MV-4-11 (cell line): ENCODE measurements at regions not wholly inside any gene's neighbourhood (a gene's known extent, or its start where the extent isn't known, plus 50 kb on each side); places are given as distances from the start of the nearest gene placed in this dataset.
"Not testable (repeated sequence)": the region's sequence is repeated elsewhere in the genome, so short reads cannot be mapped to it uniquely, and the experiment has no call there.

Source experiments
- DNase-seq: peaks from one replicate; lab custom pipeline; 2025; lab: John Stamatoyannopoulos, UW

DNA sequence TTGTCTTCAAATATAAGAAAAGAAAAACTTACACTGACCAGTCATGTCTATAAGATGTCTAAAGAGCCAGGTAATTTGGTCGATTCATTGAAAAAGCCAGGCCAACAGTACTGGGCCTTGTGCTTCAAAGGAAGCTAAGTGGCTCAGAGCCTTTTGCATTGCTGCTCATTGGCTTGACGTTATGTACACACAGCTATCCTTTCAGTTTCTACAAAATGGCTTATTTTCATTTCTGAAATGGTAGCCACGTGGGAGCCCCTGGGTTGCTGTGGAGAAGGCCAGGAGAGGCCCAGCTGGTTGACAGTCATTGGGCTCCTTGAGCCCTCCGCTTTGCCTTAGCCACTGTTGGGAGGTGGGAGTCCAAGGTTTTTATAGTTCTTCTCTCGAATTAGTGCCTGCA lies 199.1 kb upstream of the CXorf66 start:
- DNase-seq: no peak

DNA sequence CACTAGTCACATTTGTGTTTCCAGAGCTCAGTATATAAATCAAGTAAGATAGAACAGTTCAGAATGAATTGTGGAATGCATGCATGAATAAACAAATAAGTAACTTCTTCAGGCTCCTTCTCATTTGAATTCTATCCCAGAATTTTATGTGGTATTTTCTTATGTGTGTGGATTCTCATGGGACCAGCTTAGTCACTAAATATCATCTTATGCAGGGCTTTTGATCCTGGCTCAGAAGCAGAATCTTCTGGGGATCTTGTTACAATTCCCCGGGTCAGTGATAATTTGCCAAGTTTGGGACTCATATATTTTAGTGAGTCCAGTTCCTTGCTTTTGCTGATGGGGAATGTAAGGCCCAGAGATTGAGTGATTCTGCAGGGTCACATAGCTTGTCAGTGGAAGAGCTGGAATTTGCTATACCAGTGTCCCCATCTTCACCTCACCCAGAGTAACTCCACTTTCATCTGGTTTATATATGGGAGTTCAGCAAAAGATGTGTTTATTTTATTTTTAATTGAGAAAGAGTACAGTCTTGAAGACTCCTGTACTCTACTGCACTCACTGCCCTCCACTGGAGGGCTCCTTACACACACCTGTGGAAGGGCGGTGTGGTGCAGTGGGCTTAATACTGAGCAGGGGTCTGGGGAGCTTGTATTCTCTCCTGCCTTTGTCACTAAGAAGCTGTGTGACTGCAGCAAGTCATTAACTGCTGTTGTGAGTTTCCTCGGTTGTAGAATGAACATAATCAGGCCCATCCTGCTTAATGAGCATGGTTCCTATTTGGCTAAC lies 198.2 kb upstream of the CXorf66 start:
- no peak for DNase-seq

DNA sequence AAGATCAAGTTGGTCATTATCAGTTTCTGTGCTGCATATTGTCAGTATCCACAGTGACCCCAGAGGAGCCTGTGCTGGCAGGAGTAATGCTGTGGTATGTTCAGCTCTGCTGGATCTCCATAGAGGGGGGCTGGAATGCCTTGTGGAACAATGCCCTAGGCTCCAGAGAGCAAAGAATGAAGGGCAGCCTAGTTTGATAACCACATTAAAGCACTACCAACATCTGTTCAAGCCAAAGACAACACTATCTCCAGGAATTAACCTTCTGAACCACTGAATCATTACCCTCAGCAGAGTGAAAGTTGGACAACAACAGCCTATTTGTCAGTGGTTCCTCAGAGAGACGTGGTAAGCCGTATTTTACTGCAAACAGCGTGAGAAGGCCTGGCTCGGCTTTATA lies 192.3 kb upstream of the CXorf66 start:
- no peak for DNase-seq

DNA sequence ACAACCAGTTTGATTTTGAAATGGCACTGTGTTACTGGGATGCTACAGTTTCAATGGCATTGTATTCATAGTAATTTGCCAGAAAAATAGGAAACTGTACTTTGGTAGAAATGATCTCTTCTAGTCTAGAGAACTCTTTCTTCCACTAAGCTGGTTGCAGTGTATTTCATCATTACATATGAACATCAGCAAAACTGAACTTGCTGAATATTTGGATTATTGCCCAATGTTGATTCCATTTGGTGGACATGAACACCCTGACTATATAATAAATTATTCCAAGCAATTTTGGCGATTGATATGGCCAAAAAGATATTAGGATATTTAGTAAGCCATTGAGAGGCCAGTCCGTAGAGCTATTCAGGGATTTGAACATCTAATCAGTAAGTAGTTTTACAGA lies 191.8 kb upstream of the CXorf66 start:
- DNase-seq: no peak

DNA sequence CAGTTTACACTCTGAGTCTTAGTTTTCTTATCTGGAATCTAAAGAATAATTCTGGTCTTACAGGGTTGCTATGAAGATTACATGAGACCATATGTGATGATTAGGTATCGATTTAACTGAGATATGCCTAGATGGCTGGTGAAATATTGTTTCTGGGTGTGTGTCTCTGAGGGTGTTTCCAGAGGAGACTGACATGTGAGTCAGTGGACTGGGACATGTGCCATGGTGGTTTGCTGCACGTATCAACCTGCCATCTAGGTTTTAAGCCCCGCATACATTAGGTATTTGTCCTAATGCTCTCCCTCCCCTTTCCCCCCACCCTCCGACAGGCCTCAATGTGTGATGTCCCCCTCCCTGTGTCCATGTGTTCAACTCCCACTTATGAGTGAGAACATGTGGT lies 186.0 kb upstream of the CXorf66 start:
- DNase-seq: no peak

DNA sequence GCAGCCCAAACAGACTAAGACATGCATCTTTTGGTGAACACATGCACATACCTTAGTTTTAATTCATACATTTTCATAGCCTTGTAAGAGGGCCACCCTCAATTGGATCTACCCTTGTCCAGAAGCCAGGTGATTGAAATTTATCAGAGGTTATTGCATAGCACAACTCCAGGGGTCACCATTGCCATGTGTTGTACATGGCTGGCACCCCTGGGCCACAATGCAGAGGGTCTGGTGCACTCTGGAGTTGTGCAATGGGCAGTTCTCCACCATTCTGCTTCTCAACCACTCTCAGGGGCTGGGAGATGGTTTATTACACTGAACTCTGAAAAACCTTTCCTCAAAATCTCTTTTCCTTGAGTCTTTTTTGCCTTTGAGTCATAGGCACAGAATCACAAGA lies 184.4 kb upstream of the CXorf66 start:
- DNase-seq: no peak

DNA sequence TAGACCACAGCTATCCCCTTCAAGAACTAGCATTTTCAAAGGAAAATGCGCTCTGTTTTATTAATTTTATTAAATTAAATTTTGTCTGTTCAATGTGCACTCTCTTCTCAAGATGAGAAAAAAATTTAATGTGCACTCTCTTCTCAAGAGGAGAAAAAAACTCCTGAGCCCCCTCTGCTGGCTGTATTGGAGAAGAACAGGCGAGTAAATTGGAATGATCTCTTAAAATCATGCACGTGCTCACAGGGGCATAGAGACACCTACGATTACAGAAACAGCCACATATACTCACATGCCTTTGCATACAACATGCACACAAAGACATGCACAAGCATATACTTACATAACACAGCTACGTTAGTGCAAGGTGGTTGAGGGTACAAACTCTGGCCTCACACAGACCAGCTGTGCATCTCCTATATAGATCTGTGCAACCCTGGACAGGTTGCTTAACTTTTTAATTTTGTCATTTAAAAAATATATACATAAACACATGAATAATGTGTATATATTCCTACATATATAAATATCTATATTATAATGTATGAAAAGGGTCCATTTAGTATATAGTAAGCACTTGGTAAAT lies 176.2 kb upstream of the CXorf66 start:
- DNase-seq: peak; percentile 1

DNA sequence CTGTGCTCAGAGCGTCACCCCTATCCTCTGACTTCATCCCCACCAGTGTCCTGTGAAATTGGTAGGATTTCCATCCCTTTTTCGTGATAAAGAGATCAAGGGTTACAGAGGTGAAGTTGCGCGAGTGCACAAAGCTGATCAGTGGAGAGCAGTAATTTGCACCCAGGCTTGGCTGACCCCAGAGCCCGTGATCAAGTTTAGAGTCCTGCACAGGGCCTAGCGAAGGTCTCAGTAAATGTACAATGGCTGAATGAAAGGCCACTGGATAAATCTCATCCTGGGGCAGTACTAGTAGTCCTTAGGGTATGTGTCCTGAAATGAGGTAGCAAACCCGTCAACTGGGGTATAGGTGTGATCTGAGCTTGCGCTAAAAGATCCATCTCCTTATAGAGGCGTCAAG lies 173.2 kb upstream of the CXorf66 start:
- not testable (repeated sequence) for DNase-seq

DNA sequence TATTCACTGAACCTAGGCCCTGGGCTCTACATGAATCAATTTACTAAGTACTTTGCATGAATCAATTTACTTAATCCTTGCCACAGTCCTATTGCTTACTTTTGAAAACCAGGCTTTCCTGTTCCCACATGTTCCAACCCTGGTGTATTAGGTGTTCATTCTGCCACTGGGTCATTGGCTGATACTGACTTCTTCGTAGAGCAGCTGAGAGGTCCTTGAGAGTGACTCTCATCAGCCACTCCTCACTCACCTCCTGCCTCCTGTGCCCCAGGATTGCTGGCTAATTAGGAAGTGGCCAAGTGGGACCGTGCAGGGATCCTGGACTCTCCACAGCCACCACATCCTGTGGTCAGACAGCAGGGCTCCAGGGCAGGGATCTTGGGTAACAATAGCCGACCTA lies 172.7 kb upstream of the CXorf66 start:
- not testable (repeated sequence) for DNase-seq

DNA sequence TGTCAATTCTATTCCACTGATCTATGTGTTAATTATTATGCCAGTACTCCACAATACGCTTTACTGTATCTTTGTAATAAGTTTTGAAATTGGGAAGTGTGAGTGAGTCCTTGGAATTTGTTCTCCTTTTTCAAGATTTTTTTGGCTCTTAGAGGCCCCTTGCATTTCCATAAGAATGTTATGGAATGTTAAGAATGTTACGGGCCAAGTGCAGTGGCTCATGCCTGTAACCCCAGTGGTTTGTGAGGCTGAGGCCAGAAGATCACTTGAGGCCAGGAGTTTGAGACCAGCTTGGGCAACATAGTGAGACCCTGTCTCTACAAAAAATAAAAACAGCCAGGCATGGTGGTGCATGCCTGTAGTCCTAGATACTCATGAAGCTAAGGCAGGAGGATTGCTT lies 167.6 kb upstream of the CXorf66 start:
- DNase-seq: no peak

DNA sequence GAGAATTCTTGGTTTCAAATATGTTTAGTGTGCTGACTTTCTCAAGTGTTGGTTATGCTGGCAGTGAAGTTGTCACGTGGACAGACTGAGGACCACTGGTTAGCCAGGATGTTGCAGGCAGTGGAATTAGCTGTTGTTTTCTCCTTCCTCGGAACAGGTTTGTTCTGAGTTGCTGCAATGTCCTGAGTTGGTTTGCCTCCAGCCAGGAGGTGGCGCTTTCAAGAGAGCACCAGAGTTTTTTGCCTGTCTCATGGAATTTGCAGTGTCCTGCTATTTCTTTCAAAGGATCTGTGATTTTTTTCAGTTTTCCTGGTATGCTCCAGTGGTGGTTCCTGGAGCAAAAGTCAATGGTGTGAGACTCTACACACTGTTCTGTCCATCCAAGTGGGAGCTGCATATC lies 158.1 kb upstream of the CXorf66 start:
- no peak for DNase-seq

DNA sequence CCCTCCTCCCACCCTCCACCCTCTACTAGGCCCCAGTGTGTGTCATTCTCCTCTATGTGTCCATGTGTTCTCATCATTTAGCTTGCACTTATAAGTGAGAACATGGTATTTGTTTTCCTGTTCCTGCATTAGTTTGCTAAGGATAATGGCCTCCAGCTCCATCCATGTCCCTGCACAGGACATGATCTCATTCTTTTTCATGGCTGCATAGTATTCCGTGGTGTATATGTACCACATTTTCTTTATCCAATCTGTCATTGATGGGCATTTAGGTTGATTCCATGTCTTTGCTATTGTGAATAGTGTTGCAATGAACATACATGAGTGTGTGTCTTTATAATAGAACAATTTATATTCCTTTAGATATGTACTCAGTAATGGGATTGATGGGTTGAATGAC lies 148.7 kb upstream of the CXorf66 start:
- DNase-seq: not testable (repeated sequence)

DNA sequence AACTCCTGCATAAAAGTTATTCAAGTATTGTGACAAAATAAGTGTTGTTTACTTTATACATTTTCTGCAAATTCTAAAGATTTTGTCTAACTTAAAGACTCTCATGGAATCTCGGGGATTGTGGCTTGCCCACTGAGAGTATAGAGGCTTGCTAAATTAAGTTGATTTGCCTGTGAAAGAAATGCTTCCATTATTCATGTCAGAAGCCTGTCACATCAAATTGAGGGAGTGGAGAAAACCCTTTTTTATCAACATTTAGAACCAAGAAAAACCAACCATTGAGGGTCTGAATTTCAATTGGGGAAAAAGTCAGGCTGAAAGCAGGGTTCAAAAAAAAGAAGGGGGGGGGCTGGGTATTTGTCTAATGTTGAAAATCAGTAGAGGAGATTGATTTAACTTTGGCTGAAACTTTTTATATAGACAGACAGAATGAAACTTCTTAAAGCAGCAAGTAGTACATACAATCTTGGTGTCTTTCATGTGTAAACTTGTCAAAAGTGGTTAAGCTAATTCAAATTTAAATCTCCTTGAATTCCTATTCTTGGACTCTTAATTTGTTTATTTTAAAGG lies 144.8 kb upstream of the CXorf66 start:
- no peak for DNase-seq

DNA sequence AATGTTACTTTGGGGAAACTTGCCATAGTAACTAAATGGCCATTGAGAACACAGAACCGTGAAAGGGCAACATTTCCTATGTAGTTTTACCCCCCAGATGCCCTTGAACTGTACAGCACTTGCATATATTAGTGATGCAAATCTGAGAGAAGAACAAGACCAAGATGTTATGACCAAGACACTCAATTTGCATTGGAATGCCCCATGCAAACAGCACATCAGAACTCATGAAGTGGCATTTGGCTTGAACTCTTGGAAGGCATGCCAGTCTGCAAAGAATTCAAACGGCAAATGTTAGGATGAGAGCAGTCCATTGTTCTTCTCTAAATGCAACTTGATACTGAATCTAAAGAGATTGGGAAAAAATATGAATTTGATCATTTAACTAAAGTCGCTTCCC lies 139.4 kb upstream of the CXorf66 start:
- DNase-seq: no peak

DNA sequence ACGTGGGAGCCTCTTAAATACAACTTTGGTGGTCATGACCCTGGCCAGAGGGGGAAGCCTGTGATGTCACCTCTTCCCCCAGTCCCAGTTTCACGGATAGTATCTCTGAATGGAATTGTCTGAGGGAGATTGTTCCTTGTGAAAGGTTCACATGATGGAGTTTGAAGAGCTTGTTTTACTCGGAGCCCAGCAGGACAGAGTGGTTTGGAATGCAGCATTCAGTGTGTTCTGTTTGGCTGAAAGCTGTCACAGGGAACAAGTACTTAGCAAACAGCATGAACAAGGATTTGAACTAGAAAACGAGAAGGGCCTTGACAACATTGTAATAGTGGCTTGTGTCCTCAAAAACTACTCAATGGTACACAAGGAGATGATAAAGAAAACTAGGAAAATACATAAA lies 133.9 kb upstream of the CXorf66 start:
- no peak for DNase-seq

DNA sequence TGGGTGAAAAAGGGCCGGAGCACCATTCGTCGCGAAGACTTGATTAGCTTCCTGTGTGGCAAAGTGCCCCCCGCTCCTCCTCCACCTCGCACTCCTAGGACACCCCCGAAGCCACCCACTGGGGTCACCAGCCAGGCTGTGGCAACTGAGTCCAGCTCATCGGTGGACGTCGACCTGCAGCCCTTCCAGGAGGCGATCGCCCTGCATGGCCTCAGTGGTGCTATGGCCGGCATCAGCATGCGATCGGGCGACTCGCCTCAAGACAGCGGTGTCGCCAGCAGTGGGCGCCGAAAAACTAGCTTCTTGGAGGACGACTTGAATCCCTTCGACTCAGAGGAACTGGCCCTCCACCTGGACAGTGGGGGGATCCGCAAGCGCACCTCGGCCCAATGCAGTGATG lies 126.8 kb upstream of the CXorf66 start:
- DNase-seq: no peak

DNA sequence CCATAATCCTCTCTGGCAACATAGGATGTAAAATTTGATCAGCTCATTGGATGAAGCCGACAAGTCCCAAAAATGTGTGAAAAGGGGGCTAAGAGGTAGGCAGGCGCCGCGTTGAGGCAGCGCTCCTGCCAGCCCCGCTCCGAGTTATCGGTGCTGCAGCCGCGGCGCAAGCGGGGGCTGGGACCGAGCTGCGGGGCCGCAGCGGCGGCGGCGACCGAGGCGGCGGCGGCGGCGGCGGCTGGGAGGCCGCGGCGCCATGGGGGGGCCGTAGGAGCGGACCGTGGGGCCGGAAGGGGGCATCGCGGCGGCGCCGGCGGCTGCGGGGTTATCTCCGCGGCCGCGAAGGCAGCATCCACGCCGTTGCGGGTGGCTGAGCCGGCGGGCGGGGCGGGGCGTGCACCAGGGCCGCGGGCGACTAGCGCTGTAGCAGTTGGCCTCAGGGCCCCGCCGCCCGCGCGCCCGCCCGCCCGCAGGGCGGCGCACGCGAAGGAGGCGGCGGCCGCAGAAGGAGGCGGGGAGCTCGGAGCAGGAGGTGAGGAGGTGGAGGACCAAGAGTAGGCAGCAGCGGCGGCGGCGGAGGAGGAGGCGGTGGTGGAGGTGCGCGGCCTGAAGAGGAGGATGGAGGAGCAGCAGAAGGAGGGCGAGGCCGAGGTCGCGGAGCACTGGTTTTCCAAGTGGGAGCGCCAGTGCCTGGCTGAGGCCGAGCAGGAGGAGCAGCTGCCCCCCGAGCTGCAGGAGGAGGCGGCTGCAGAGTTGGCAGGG lies 126.0 kb upstream of the CXorf66 start:
- no peak for DNase-seq

DNA sequence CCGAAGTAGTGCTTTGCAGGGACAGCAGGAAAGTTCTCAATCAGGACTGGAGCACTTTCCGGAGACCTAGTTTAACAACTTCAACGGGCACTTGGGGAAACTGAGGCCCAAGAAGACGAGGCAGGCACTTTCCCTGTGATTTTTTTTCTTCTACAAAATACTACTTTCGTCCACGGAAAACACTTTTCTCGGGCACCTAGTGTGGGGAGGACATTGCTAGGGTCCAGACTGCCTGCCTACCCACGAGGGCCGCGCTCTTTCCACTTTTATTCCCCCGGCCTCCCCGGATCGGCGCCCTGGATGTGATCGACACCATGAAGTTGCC lies 125.4 kb upstream of the CXorf66 start:
- no peak for DNase-seq

DNA sequence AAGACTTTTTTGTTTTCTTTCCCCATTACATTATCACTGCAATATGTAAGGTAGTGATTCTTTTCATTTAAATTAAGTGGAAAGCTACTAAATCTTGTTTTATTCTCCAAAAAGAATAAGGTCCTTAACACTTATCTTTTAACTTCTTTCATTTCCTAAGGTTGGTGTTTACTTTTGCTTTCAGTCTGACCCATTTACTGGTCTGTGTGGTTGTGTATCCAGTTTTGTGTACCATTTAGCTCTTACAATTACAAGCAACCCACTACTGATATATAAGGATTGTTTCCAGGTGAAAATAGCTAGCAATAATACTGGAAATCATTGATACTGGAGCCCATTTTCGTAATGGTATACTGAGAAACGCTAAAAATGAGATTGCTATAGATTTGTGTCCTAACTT lies 123.1 kb upstream of the CXorf66 start:
- DNase-seq: no peak

DNA sequence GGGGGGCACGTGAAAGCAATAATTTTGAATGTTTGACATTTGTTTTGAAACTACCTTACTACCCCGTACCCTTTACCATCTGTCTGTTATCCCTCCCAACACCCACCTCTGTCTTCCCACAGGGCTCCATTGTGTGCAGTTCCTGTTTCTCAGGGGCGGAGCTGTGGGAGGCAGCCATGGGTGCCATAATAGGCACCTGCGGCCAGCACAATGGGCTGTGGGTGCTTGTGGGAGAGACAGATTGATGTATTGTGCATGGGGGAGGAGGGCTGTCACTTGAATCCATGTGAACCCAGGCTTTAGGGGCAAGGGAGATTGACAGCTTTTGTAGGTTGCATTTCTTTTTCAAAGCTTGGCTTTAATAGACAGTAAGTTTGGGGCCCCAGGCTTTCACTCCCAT lies 122.6 kb upstream of the CXorf66 start:
- peak; percentile 0 for DNase-seq

DNA sequence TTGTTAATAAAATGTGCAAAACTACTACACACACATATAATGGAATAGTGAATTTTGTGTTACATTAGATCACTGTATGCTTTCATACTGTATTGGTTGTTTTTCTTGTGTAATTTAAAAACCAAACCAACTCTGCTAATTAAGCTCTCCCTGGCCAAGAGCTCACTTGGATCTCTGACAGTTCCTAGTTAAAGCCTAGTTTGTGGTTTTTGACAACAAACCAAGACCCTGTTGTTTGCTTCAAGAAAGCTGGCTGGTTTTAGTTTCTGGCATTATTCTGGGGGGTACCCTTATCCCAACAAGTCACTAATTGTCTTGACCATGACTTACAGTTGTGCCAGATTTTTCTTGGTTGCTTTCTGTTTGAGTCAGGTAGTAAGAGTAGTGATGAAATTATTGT lies 121.4 kb upstream of the CXorf66 start:
- DNase-seq: no peak

DNA sequence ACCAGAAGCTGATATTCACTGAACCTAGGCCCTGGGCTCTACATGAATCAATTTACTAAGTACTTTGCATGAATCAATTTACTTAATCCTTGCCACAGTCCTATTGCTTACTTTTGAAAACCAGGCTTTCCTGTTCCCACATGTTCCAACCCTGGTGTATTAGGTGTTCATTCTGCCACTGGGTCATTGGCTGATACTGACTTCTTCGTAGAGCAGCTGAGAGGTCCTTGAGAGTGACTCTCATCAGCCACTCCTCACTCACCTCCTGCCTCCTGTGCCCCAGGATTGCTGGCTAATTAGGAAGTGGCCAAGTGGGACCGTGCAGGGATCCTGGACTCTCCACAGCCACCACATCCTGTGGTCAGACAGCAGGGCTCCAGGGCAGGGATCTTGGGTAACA lies 109.5 kb upstream of the CXorf66 start:
- DNase-seq: not testable (repeated sequence)

DNA sequence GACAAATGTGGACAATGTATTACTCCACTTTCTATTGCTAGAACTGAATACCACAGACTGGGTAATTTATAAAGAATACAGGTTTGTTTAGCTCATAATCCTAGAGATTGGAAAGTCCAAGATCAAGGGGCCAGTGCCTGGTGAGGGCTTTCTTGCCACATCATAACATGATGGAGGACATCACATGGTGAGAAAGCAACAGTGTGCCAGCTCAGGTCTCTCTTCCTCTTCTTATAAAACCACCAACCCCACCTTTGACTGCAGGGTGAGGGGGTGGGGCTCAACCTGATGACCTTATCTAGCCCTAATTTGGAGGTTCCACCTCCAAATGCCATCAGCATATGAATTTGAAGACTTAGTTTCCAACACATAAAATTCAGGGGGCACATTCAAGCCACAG lies 105.7 kb upstream of the CXorf66 start:
- no peak for DNase-seq
